GM13976 (cell line): ENCODE measurements at regions not wholly inside any gene's neighbourhood (a gene's known extent, or its start where the extent isn't known, plus 50 kb on each side); places are given as distances from the start of the nearest gene placed in this dataset.
"Not testable (repeated sequence)": the region's sequence is repeated elsewhere in the genome, so short reads cannot be mapped to it uniquely, and the experiment has no call there.

Source experiments
- DNase-seq: peaks from one replicate; pipeline ENCODE4 v3.0.0; 2012; ENCODE audit warnings: low spot score
- in situ Hi-C: fragments of 300-500 bp; cut with MboI; formaldehyde crosslinking; loops from one replicate; pipeline ENCODE4 v1.12.0; 2022; ENCODE audit warnings: low sequenced_read_pairs, mixed read lengths, inconsistent platforms; ENCODE audit not compliant: unreplicated experiment
- TF ChIP-seq, protein P1 (sequence below): IDR thresholded peaks from 2 replicates; pipeline ENCODE4 v1.5.1; 2012; ENCODE audit warnings: borderline replicate concordance, mild to moderate bottlenecking; ENCODE audit not compliant: insufficient read depth; ENCODE audit errors: extremely low read depth, missing control alignments, control extremely low read depth

DNA sequence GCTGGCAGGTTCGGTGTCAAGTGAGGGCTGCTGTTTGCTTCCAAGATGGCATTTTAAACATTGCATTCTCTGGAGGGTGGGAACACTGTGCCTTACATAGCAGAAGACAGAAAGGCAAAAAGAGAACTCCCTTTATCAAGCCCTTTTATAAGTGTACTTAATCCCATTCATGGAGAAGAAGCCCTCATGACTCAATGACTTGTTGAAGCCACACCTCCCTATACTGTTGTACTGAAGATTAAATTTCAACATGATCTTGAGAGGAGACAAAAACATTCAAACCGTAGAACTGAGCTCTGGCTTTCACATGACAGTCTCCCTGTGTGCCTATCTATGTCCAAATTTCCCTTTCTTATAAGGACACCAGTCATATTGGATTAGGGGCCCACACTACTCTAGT, 443.4 kb upstream of the CDIN1 start:
- DNase-seq, result no peak
- in situ Hi-C loops, result no loop called here
- TF ChIP-seq, protein P1, sequence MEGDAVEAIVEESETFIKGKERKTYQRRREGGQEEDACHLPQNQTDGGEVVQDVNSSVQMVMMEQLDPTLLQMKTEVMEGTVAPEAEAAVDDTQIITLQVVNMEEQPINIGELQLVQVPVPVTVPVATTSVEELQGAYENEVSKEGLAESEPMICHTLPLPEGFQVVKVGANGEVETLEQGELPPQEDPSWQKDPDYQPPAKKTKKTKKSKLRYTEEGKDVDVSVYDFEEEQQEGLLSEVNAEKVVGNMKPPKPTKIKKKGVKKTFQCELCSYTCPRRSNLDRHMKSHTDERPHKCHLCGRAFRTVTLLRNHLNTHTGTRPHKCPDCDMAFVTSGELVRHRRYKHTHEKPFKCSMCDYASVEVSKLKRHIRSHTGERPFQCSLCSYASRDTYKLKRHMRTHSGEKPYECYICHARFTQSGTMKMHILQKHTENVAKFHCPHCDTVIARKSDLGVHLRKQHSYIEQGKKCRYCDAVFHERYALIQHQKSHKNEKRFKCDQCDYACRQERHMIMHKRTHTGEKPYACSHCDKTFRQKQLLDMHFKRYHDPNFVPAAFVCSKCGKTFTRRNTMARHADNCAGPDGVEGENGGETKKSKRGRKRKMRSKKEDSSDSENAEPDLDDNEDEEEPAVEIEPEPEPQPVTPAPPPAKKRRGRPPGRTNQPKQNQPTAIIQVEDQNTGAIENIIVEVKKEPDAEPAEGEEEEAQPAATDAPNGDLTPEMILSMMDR, result no peak

DNA sequence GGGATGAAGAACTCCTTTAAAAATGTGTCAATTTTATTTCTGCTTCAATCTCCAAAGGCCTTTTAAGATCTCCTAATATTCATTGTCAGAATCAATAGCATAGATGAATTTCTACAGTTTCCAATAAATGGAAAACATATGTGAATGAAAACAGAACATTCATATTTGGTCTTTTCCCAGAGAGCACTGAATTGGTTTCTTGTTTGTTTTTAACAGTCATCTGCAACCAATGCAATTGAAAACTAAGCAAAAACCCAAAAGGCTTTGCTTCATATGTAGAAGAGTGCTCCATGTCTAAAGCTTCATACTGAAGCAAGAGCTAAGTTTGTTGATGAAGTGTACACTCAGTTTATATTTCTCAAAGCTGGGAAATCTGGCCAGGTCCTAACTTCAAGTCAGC, 426.5 kb upstream of the CDIN1 start:
- TF ChIP-seq, protein P1, result no peak
- no peak for DNase-seq
- in situ Hi-C loops, result no loop called here

DNA sequence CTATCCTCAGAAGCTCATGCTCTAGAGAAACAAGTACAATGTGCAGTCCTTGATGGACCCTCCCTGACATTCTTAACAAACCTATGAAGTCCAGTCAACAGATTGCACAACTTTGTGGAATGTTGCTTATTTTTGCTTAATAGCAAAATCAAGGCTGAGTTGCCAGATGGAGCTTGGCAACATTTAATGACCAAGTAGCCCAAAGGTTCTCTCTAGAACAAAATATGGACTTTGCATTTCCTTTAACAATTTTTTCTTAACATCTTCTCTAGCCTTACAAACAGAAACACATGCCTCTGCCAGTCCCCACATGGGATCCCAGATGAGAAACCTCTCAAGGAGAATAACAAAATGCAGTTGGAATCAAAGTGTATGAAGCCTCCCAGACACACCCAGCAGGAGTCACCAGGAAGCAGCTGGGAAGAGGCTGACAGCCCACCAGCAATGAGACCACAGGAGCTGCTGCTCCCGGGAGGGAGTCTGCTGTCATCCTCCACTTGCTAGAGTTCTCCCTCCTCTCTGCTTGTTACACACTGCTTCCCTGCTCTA, 422.5 kb upstream of the CDIN1 start:
- DNase-seq, result no peak
- in situ Hi-C loops, result no loop called here
- TF ChIP-seq, protein P1, result no peak

DNA sequence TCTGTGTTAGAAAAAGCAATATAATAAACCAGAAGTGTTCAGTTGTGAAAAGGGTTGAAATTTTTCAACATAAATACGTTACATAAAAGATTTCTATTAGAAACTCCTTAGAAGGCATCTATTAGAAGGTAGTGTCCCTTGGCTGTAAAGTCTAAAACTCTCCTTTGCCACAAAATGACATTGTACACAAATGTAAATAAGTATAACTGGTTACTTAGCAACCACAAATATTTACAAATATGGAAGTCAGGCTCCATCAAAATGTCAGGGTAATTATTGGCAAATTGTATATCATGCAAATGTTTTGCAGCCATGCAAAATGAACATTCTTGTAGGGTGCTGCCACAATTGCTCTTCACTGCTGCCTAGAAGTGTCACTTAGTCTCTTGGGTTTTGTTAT, 419.1 kb upstream of the CDIN1 start:
- in situ Hi-C loops, result no loop called here
- DNase-seq, result no peak
- TF ChIP-seq, protein P1, result no peak

DNA sequence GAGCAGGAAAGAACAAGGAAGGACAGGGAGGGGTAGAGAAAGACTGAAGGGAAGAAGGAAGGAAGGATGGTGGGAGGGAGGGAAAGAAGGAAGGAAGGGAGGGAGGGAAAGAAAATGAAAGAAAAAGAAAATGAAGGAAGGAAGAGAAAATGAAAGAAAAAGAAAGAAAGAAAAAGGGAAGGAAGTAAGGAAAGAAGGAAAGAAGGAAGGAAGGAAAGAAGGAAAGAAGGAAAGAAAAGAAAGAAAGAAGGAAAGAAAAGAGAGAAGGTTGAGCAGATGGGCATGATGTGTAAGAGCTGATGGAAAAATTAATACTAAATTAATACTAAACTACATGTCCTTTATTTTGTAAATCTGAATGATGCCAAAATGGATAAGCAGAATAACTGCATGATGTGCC, 418.3 kb upstream of the CDIN1 start:
- TF ChIP-seq, protein P1, result no peak
- DNase-seq, result no peak
- in situ Hi-C loops, result no loop called here

DNA sequence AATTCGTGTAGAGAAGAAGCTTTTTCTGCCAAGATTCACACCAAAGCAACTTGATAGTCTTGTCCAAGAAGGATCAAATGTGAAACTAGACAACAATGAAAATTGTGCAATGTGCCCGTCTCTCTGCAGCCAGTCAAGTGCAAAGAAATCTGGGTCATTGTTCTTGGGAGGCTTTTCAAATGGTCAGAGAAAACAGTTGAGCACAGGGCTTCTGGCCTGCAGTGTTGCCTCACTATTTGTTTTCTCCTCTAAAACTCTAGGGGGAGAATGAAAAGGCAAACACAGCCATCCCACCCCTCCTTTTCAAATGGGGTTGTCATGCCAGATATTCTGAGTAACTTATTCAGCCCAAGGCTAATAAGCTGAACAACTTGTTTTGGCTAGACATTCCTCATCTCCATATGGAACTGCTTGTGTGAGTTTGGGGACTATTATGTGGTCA, 417.6 kb upstream of the CDIN1 start:
- no peak for DNase-seq
- TF ChIP-seq, protein P1, result no peak
- in situ Hi-C loops, result no loop called here

DNA sequence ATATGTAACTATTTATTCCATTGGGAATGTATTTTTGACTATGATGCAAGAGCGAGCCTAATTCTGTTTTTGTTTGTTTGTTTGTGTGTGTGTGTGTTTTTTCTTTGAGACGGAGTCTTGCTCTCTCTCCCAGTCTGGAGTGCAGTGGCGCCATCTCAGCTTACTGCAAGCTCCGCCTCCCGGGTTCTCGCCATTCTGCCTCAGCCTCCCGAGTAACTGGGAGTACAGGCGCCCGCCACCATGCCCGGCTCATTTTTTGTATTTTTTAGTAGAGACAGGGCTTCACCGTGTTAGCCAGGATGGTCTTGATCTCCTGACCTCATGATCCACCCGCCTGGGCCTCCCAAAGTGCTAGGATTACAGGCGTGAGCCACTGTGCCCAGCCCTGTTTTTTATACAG, 415.4 kb upstream of the CDIN1 start:
- not testable (repeated sequence) for DNase-seq

More for the DNA sequence above, 415.4 kb upstream of the CDIN1 start:
- in situ Hi-C loops, result not testable (repeated sequence)
